GM13976 (cell line): ENCODE measurements at regions not wholly inside any gene's neighbourhood (a gene's known extent, or its start where the extent isn't known, plus 50 kb on each side); places are given as distances from the start of the nearest gene placed in this dataset.
"Not testable (repeated sequence)": the region's sequence is repeated elsewhere in the genome, so short reads cannot be mapped to it uniquely, and the experiment has no call there.

Experiments used
- DNase-seq: peaks from one replicate; pipeline ENCODE4 v3.0.0; 2012; ENCODE audit warnings: low spot score
- CTCF ChIP-seq: IDR thresholded peaks from 2 replicates; pipeline ENCODE4 v1.5.1; 2012; ENCODE audit warnings: borderline replicate concordance, mild to moderate bottlenecking; ENCODE audit not compliant: insufficient read depth; ENCODE audit errors: extremely low read depth, missing control alignments, control extremely low read depth
- in situ Hi-C: fragments of 300-500 bp; cut with MboI; formaldehyde crosslinking; loops from one replicate; pipeline ENCODE4 v1.12.0; 2022; ENCODE audit warnings: low sequenced_read_pairs, mixed read lengths, inconsistent platforms; ENCODE audit not compliant: unreplicated experiment

GRCh38 chr5:96547486-96547885 is 114.4 kb upstream of the PCSK1 start:
- in situ Hi-C loops: no loop called here
- no peak for DNase-seq
- TF ChIP-seq CTCF: no peak

- TF ChIP-seq CTCF: no peak
Measured at GRCh38 chr5:96548905-96549304, 113.3 kb upstream of the CAST start.

GRCh38 chr5:96560857-96561256 is 101.3 kb upstream of the CAST start:
- in situ Hi-C loops, DNase-seq: not testable (repeated sequence)

More at GRCh38 chr5:96548905-96549304, 113.3 kb upstream of the CAST start:
- in situ Hi-C loops: no loop called here
- DNase-seq: no peak

- no peak for DNase-seq
- TF ChIP-seq CTCF: no peak
- in situ Hi-C loops: no loop called here
Measured at GRCh38 chr5:96562614-96563013, 99.6 kb upstream of the CAST start.

- no peak for DNase-seq
- in situ Hi-C loops: no loop called here
- TF ChIP-seq CTCF: no peak
Measured at GRCh38 chr5:96563816-96564215, 98.4 kb upstream of the CAST start.

GRCh38 chr5:96565582-96566265 is 96.5 kb upstream of the CAST start:
- in situ Hi-C loops: no loop called here
- TF ChIP-seq CTCF: no peak
- peak; percentile 29 for DNase-seq

- in situ Hi-C loops: no loop called here
- TF ChIP-seq CTCF: no peak
- no peak for DNase-seq
Measured at GRCh38 chr5:96566833-96567587, 95.2 kb upstream of the CAST start.
